22Rv1 (cell line): ENCODE measurements at regions not wholly inside any gene's neighbourhood (a gene's known extent, or its start where the extent isn't known, plus 50 kb on each side); places are given as distances from the start of the nearest gene placed in this dataset.

Experiments
- CTCF ChIP-seq: fragments of 450-650 bp; IDR thresholded peaks from 2 replicates; pipeline ENCODE4 v1.5.1; 2017; ENCODE audit warnings: mild to moderate bottlenecking
- ZFX ChIP-seq: fragments of 450-650 bp; IDR thresholded peaks from 2 replicates; pipeline ENCODE4 v1.6.1; 2017; ENCODE audit warnings: antibody characterized with exemption, borderline replicate concordance

DNA sequence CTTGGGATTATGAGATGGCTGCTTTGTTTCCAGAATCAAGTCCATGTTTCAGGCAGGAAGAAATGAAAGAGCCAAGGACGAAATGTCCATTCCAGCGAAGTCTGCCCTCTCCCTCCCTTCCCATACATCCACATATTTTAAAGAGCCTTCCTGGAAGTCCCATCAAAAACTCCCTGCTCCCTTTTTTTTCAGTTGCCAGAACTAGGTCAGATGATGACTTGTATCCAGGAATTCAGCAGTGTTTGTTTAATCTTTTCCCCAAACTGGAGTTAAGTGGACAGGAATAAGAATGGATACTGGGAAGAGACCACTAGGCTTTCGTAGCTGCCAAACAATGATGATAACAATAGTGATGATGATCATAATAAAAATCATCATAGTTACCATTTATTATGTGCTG lies 198.7 kb downstream of the MEIS1 start:
- TF ChIP-seq CTCF (no peak), ZFX (no peak)
